Smooth muscle cell (in vitro differentiated cells): ENCODE measurements at regions not wholly inside any gene's neighbourhood (a gene's known extent, or its start where the extent isn't known, plus 50 kb on each side); places are given as distances from the start of the nearest gene placed in this dataset.

Source experiments
- DNase-seq: peaks from one replicate; lab custom pipeline; 2025; ENCODE audit not compliant: unreplicated experiment; lab: John Stamatoyannopoulos, UW
- H2AFZ ChIP-seq: fragments of 200-600 bp; sonication (generic); 2 replicates; pipeline ENCODE4 v1.6.0; 2016; ENCODE audit warnings: antibody characterized with exemption, low read depth, mild to moderate bottlenecking
- H3F3A ChIP-seq: fragments of 200-600 bp; sonication (generic); 2 replicates; pipeline ENCODE4 v1.6.0; 2017; ENCODE audit warnings: antibody characterized with exemption, low read depth
- H3K27ac ChIP-seq: fragments of 200-600 bp; sonication (generic); 2 replicates; pipeline ENCODE4 v1.5.1; 2016; ENCODE audit warnings: low read depth, mild to moderate bottlenecking
- H3K27me3 ChIP-seq: fragments of 200-600 bp; sonication (generic); 2 replicates; pipeline ENCODE4 v1.6.1; 2016; ENCODE audit warnings: low read depth, mild to moderate bottlenecking
- H3K36me3 ChIP-seq: fragments of 200-600 bp; sonication (generic); 2 replicates; pipeline ENCODE4 v1.5.1; 2016; ENCODE audit warnings: low read depth
- H3K4me1 ChIP-seq: fragments of 200-600 bp; sonication (generic); 2 replicates; pipeline ENCODE4 v1.5.1; 2016; ENCODE audit warnings: low read depth
- H3K4me2 ChIP-seq: fragments of 200-600 bp; sonication (generic); 2 replicates; pipeline ENCODE4 v1.6.0; 2016; ENCODE audit warnings: mild to moderate bottlenecking
- H3K4me3 ChIP-seq: fragments of 200-600 bp; sonication (generic); 2 replicates; pipeline ENCODE4 v1.5.1; 2016; ENCODE audit warnings: mild to moderate bottlenecking
- H3K79me2 ChIP-seq: fragments of 200-600 bp; sonication (generic); 2 replicates; pipeline ENCODE4 v1.6.0; 2016; ENCODE audit warnings: low read depth, mild to moderate bottlenecking
- H3K9ac ChIP-seq: fragments of 200-600 bp; sonication (generic); 2 replicates; pipeline ENCODE4 v1.6.0; 2016; ENCODE audit warnings: low read depth
- H3K9me3 ChIP-seq: fragments of 200-600 bp; sonication (generic); replicated peaks from 2 replicates; pipeline ENCODE4 v1.5.1; 2016; ENCODE audit warnings: low read depth
- H4K20me1 ChIP-seq: fragments of 200-600 bp; sonication (generic); 2 replicates; pipeline ENCODE4 v1.6.0; 2016; ENCODE audit warnings: low read depth
- WGBS: methylation state at CpG from one replicate; pipeline ENCODE4 v1.1.7; 2016; ENCODE audit warnings: low lambda C conversion rate; 5-methylcytosine and 5-hydroxymethylcytosine counted together
- TF ChIP-seq, protein P1 (sequence below): fragments of 200-600 bp; sonication (generic); IDR thresholded peaks from 2 replicates; pipeline ENCODE4 v1.5.1; 2017; ENCODE audit warnings: borderline replicate concordance, mild to moderate bottlenecking, antibody characterized with exemption; ENCODE audit not compliant: insufficient read depth, poor library complexity, severe bottlenecking

DNA sequence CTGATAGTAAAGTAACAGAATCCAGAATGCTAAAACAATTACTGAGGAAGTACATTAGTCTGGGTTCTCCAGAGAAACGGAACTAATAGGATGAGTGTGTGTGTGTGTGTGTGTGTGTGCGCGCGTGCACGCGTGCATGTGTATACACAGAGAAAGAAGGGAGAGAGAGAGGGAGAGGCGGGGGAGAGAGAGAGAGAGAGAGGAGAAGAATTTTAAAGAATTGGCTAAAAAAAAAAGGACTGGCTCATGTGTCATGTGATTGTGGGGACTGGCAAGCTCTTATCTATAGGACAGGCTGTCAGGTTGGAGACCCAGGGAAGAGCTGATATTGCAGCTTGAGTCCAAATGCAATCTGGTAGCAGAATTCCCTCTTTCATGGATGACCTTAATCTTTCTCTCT lies 976.2 kb upstream of the CDH2 start:
- WGBS = 72% methylated on average over 7 of the region's 7 CpGs
- peak overlapping the region; percentile 10 for H2AFZ ChIP-seq

DNA sequence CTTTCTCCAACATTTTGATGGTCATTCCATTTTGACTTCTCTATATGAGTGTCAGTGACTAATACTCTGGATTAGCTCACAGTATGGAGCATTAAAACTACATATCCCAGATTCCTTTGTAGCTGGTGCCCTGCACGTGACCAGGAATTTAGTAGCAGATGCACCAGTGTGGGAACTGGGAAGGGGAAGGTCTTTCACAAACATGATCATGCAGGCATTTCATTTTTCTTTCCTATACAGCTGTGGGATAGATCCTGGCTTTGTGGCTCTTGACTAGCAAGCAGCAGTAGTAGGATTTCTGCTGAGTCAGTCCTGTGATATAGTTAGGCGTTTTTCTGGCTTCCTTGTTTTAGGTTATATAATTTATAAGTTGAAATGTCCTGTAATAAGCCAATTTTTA lies 971.0 kb upstream of the CDH2 start:
- no peaks in the 10 kb centered on the region for H3K27me3 ChIP-seq
- DNase-seq = no peak

More for the DNA sequence above, 976.2 kb upstream of the CDH2 start:
- H3K9ac ChIP-seq = peak overlapping the region; percentile 64
- TF ChIP-seq, protein P1, sequence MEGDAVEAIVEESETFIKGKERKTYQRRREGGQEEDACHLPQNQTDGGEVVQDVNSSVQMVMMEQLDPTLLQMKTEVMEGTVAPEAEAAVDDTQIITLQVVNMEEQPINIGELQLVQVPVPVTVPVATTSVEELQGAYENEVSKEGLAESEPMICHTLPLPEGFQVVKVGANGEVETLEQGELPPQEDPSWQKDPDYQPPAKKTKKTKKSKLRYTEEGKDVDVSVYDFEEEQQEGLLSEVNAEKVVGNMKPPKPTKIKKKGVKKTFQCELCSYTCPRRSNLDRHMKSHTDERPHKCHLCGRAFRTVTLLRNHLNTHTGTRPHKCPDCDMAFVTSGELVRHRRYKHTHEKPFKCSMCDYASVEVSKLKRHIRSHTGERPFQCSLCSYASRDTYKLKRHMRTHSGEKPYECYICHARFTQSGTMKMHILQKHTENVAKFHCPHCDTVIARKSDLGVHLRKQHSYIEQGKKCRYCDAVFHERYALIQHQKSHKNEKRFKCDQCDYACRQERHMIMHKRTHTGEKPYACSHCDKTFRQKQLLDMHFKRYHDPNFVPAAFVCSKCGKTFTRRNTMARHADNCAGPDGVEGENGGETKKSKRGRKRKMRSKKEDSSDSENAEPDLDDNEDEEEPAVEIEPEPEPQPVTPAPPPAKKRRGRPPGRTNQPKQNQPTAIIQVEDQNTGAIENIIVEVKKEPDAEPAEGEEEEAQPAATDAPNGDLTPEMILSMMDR = no peak
- H3K4me3 ChIP-seq = no peak overlapping the region
- H3K27me3 ChIP-seq = no peaks in the 10 kb centered on the region
- DNase-seq = no peak
- H3K27ac ChIP-seq = peak overlapping the region; percentile 93
- H3K4me2 ChIP-seq = no peak overlapping the region
- no peaks in the 10 kb centered on the region for H3K79me2 ChIP-seq
- H3K4me1 ChIP-seq = peaks cover 5% of the 10 kb centered on the region
- no peaks in the 10 kb centered on the region for H3K36me3 ChIP-seq
- no peaks in the 10 kb centered on the region for H3F3A ChIP-seq
- H3K9me3 ChIP-seq = no peaks in the 10 kb centered on the region
- no peaks in the 10 kb centered on the region for H4K20me1 ChIP-seq

DNA sequence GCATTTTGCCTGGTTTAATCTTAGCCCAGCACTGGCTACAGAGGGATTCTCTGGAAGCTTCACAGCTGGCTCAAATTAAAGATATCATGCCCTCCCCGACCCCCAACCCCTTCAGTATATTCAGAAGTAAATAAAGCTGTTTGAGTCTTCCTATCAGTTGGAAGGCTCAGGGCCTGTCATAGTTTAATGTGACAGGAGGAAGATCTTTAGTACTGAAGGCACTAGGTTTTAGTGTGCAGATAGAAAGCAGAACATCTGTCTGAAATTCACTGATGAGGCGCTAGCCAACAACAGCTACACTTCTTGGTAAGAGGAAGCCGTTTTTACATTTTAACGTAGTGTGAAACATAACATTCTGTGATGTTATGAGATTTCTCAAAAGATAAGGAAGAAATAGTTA lies 969.1 kb upstream of the CDH2 start:
- no peak for DNase-seq
- Histone ChIP-seq H3K27ac (no peak overlapping the region), H4K20me1 (no peaks in the 10 kb centered on the region), H3K4me2 (no peak overlapping the region), H3K4me3 (no peak overlapping the region), H3K36me3 (no peaks in the 10 kb centered on the region), H3K4me1 (no peaks in the 10 kb centered on the region), H3F3A (no peaks in the 10 kb centered on the region), H3K27me3 (no peaks in the 10 kb centered on the region), H3K9ac (no peak overlapping the region), H3K79me2 (no peaks in the 10 kb centered on the region), H2AFZ (peak overlapping the region; percentile 1), H3K9me3 (no peaks in the 10 kb centered on the region)
- TF ChIP-seq, protein P1 = no peak
- WGBS = 30% methylated on average over 4 of the region's 4 CpGs

More for the DNA sequence above, 971.0 kb upstream of the CDH2 start:
- Histone ChIP-seq H2AFZ (no peak overlapping the region), H3K4me3 (no peak overlapping the region), H3K36me3 (no peaks in the 10 kb centered on the region), H3K9ac (no peak overlapping the region), H4K20me1 (no peaks in the 10 kb centered on the region), H3K27ac (peak overlapping the region; percentile 6), H3F3A (no peaks in the 10 kb centered on the region), H3K4me1 (no peaks in the 10 kb centered on the region), H3K9me3 (no peaks in the 10 kb centered on the region), H3K4me2 (peak overlapping the region; percentile 23), H3K79me2 (no peaks in the 10 kb centered on the region)
- WGBS = 30% methylated on average over 2 of the region's 2 CpGs
- TF ChIP-seq, protein P1 = no peak

DNA sequence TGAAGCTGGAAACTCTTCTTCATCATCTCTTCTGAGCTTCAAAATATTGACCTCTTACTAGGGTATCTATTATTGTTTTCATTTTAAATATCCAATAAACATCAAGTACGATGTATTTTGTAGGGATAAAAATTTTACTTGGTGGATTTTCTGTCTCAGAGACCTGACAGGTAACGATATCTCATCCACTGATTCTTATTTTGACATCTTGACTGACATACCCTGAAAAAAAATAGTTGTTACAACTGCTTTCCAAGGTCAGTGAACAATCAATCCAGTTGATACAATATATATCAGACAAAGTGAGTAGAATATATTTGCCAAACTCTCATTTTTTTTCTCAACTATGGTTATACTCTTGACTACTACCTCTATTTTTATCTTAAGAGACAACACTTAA lies 963.7 kb upstream of the CDH2 start:
- Histone ChIP-seq H3K4me2 (no peak overlapping the region), H3K36me3 (no peaks in the 10 kb centered on the region), H3F3A (no peaks in the 10 kb centered on the region), H3K79me2 (no peaks in the 10 kb centered on the region), H2AFZ (no peak overlapping the region), H3K9ac (no peak overlapping the region), H3K4me1 (no peaks in the 10 kb centered on the region), H3K27me3 (no peaks in the 10 kb centered on the region), H4K20me1 (no peaks in the 10 kb centered on the region), H3K9me3 (no peaks in the 10 kb centered on the region), H3K27ac (no peak overlapping the region), H3K4me3 (no peak overlapping the region)
- DNase-seq = no peak
- WGBS = 96% methylated on average over 2 of the region's 2 CpGs
- TF ChIP-seq, protein P1 = no peak
